Mammary epithelial cell (primary cell): ENCODE measurements at regions not wholly inside any gene's neighbourhood (a gene's known extent, or its start where the extent isn't known, plus 50 kb on each side); places are given as distances from the start of the nearest gene placed in this dataset.

Experiments
- CTCF ChIP-seq, 2 donors: IDR thresholded peaks in 1 of 2; conservative IDR thresholded peaks in 1 of 2; 2 replicates each; pipeline ENCODE4 v1.5.1; 2011 to 2012; ENCODE audit warnings: inconsistent platforms in 2 of 2, low read length in 2 of 2, mild to moderate bottlenecking in 2 of 2, control low read depth in 1 of 2, low read depth in 1 of 2; ENCODE audit not compliant: insufficient read depth in 1 of 2; ENCODE audit errors: extremely low read depth in 1 of 2
- EZH2 ChIP-seq: IDR thresholded peaks from 2 replicates; pipeline ENCODE4 v1.6.1; 2012; ENCODE audit warnings: low read length, inconsistent platforms, borderline replicate concordance

- TF ChIP-seq CTCF (conservative IDR thresholded peaks at IDR 0.05 in 1 of 2, IDR thresholded peaks at IDR 0.05 in 1 of 2; ENCODE audit: extremely low read depth in 1 of 2, insufficient read depth in 1 of 2, low read depth in 1 of 2, low read length in 2 of 2): no peak
- no peak for TF ChIP-seq EZH2
Observed at GRCh38 chr2:145091967-145092366, 572.0 kb upstream of the ZEB2 start.
